ENCODE measurements at regions not wholly inside any gene's neighbourhood (a gene's known extent, or its start where the extent isn't known, plus 50 kb on each side); places are given as distances from the start of the nearest gene placed in this dataset.

GRCh38 chr13:47798194-47798593, 202.9 kb downstream of the SUCLA2 start:
- TF ChIP-seq GATA2 (IDR thresholded peaks at IDR 0.05; ENCODE audit: low read depth, low read length) = no peak
- no peak for TF ChIP-seq GATA3 (IDR thresholded peaks at IDR 0.05; ENCODE audit: low read depth, low read length)
